AG20443 (cell line): ENCODE measurements at regions not wholly inside any gene's neighbourhood (a gene's known extent, or its start where the extent isn't known, plus 50 kb on each side); places are given as distances from the start of the nearest gene placed in this dataset.
A peak's percentile ranks its signal among the peaks of the same experiment; 100 is the strongest.

Experiments
- DNase-seq: peaks from one replicate; pipeline ENCODE4 v3.0.0; 2012; ENCODE audit warnings: low spot score, mixed read lengths

DNA sequence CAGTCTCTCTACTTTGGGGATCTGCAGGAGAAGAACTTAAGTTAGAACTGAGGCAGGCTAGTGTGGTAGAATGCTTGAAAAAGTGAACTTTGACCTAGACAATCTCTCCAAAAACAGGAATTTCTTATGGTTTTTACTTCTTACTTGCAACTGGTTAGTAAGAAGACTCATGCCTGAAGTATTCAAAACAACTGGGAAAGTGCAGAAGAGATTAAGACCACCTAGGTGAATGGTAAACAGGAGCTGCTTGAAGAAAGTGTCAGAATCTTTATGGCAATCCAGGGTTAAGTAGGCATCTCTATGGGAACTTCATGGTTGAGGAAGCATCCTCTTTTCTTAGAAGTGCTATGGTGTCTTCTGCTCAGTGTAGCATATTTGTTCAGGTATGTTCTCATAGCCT lies 428.6 kb upstream of the TLE4 start:
- no peak for DNase-seq

- no peak for DNase-seq
Observed at GRCh38 chr9:79145442-79145841, 426.3 kb upstream of the TLE4 start.

DNA sequence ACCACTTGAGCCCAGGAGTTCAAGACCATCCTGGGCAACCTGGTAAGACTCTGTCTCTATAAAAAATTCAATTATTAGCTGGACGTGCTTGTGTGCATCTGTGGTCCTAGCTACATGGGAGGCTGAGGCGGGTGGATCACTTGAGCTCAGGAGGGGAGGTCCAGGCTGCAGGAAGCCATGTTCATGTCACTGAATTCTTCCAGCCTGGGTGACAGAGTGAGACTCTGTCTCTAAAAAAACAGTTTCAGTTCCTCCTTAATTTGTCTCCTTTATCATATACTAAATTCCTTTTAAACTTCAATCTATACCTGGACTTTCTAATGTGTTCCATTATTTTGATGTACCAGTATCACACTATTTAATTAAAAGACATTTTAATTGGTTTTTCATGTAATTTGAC lies 422.2 kb upstream of the TLE4 start:
- DNase-seq, result no peak

GRCh38 chr9:79151791-79152190 lies 420.0 kb upstream of the TLE4 start:
- DNase-seq, result no peak

GRCh38 chr9:79152306-79152705 lies 419.5 kb upstream of the TLE4 start:
- DNase-seq, result no peak

DNA sequence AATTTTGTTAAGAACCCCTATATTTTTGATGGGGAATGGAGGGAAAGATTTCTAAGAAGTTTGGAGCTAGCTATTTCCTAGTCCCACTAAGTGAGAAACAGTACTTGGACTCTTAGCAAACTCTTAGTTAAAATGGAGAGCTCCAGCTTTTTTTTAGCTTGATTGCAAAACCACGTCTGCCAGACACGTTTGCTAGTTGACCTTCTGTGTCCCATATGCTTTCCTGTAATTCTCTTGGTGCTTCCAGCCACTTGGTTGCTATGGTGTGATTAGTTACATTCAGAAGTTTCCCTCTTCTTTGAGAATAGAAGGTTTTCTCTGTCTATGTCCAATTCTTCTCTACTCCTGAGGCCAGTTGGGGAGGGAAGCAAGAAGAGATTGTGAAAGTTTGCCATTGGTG lies 417.0 kb upstream of the TLE4 start:
- DNase-seq, result peak; percentile 17

GRCh38 chr9:79155308-79155707 lies 416.5 kb upstream of the TLE4 start:
- DNase-seq, result no peak

DNA sequence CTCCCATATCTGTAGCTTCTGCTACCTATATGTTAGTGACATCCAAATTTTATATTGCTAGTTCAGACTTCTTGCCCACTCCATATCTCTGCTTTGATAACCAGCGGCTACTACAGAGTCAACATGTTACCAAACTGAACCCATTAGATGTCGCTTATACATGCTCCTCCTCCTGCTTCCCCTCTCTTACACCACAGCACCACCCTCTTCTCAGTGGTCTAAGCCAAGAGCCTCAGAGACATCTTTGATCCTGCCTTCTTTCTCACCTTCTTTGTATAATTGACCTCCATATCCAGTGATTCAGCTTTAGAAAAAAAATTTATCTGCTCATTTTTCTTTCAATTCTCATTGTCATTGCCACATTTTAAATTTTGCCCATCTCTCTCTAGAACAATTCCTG lies 408.2 kb upstream of the TLE4 start:
- DNase-seq, result no peak

GRCh38 chr9:79164406-79164805 lies 407.4 kb upstream of the TLE4 start:
- no peak for DNase-seq

GRCh38 chr9:79165020-79165780 lies 406.6 kb upstream of the TLE4 start:
- peak; percentile 14 for DNase-seq

- DNase-seq, result no peak
Observed at GRCh38 chr9:79166005-79166404, 405.8 kb upstream of the TLE4 start.

- no peak for DNase-seq
Observed at GRCh38 chr9:79170643-79171042, 401.1 kb upstream of the TLE4 start.

GRCh38 chr9:79173932-79174331 lies 397.8 kb upstream of the TLE4 start:
- no peak for DNase-seq

DNA sequence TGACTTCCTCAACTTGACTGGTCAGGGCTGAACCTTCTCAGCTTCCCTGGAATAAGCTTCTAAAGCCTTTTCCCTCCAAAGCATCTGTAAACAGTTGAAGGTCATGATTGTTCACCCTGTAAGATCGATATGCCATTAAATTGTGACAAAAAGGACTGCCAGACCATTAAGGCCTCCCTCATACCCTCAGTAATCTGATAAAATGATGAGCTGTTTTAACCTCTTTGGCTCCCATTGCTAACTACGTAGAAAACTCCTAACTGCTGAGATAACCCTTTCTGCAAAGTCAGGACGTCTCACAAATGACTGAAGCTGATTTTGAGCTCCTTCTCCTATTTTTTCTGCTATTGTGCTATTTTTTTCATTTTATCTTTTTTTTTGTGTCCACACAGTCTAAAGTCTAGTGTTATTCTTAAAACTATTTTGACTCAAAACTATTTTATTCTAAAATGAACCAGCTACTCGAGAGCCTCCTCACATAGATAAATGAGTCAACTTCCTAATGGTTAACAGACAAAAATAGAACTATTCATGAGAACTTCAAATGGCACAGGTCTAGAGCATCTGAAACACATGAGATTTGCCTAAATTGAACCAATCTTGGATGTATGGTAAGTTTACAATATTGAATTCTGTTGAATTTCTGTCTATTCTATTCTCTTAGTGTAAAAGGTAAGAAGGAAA lies 395.6 kb upstream of the TLE4 start:
- DNase-seq, result no peak

GRCh38 chr9:79184831-79185230 lies 386.9 kb upstream of the TLE4 start:
- no peak for DNase-seq

- peak; percentile 18 for DNase-seq
Observed at GRCh38 chr9:79185866-79186265, 385.9 kb upstream of the TLE4 start.

- DNase-seq, result peak; percentile 53
Observed at GRCh38 chr9:79189511-79189924, 382.2 kb upstream of the TLE4 start.

DNA sequence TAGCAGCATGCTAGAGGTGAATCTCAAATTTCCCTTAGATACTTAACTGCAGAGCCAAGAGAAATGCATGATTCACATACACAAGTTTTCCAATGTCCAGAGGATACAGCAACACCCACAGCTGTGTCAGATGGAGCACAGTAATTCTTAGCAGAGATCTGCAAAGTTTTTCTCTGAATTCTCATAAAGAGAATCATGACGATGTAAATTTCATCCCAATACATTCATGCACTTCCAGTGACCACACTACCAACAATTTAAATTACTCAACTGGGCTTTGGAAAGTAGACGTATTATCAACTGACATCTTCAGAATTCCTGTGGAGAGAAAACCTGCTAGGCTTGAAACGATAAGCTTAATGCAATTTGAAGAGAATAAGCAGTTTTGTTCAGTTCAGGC lies 378.8 kb upstream of the TLE4 start:
- DNase-seq, result peak; percentile 52

DNA sequence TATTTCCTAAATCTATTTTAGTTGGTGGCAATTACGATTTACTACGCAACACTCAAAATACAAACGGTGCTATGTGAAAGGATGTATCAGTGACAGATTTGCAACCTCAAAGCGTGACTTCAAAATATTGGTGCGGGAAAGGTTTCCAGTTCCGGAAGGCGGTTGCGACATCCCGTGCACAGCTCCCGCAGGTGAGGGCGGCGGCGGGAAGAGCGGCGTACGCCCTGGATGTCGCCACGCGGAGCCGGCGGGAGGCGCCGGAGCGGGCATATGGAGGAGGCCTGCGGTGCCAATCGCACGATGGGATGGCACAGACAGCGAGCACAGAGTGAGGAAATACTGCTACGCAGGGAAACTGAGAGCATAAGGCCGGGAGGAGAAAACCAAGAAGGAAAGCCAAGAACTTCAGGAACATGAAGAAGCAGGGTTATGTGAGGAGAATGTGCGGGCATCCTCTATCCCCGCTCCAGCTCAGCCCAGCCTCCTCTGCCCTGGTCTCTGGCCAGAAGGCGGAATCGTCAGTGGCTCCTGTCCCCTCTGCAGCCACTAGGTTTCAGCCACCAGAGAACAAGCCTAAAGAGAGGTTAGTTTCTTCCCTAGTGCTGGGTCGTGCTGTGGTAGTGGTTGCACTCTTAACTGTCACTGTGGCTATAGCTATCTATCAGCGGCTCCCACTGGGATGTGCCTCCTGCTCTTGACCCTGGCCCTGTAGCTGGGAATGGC lies 378.1 kb upstream of the TLE4 start:
- DNase-seq, result no peak

- DNase-seq, result peak; percentile 55
Observed at GRCh38 chr9:79195879-79196278, 375.9 kb upstream of the TLE4 start.

DNA sequence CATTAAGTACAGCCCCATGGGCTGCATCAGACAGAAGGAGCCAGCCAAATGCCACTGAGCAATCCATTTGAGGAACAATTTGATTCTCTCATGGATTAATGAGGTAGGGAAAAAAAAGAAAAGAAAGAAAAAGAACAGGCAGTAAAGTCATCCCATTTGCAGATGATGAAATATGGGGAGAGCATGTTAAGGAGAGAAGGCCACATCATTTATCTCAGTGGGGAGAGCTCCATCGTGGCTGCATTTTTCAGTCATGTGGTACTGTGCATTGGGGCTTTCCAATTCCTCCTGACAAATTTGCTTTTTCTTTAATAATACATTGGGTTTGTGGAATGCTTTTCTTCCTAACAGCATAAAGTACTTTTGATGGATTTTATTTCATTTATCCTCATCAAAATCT lies 375.2 kb upstream of the TLE4 start:
- peak; percentile 53 for DNase-seq

GRCh38 chr9:79200336-79200735 lies 371.4 kb upstream of the TLE4 start:
- no peak for DNase-seq

GRCh38 chr9:79201636-79202035 lies 370.1 kb upstream of the TLE4 start:
- DNase-seq, result peak; percentile 21
